H9 (cell line): ENCODE measurements at regions not wholly inside any gene's neighbourhood (a gene's known extent, or its start where the extent isn't known, plus 50 kb on each side); places are given as distances from the start of the nearest gene placed in this dataset.

Experiments
- DNase-seq: peaks from one replicate; pipeline ENCODE4 v3.0.0-alpha.2; 2017
- H2AFZ ChIP-seq: one replicate; pipeline ENCODE4 v1.6.1; 2013; ENCODE audit warnings: mild to moderate bottlenecking, low read length, control low read depth, moderate library complexity
- H2AK5ac ChIP-seq: 2 replicates; pipeline ENCODE4 v1.6.1; 2013; ENCODE audit warnings: low read length, control low read depth, mixed read lengths; ENCODE audit not compliant: insufficient read length
- H2BK120ac ChIP-seq: one replicate; pipeline ENCODE4 v1.6.1; 2013; ENCODE audit warnings: low read depth, mild to moderate bottlenecking, low read length, control low read depth, inconsistent platforms; ENCODE audit not compliant: poor library complexity, severe bottlenecking
- H2BK12ac ChIP-seq: 2 replicates; pipeline ENCODE4 v1.6.1; 2013; ENCODE audit warnings: low read length, control low read depth, mixed read lengths, low read depth; ENCODE audit not compliant: insufficient read length
- H2BK15ac ChIP-seq: 2 replicates; pipeline ENCODE4 v1.6.1; 2013; ENCODE audit warnings: low read depth, low read length, control low read depth
- H2BK20ac ChIP-seq: one replicate; pipeline ENCODE4 v1.6.1; 2013; ENCODE audit warnings: low read depth, mild to moderate bottlenecking, low read length, control low read depth, inconsistent platforms; ENCODE audit not compliant: poor library complexity, severe bottlenecking
- H2BK5ac ChIP-seq: 2 replicates; pipeline ENCODE4 v1.6.1; 2013; ENCODE audit warnings: low read length, control low read depth, mixed read lengths; ENCODE audit not compliant: insufficient read length
- H3K14ac ChIP-seq: 2 replicates; pipeline ENCODE4 v1.6.1; 2013; ENCODE audit warnings: low read length, control low read depth; ENCODE audit not compliant: insufficient read depth
- H3K18ac ChIP-seq: 2 replicates; pipeline ENCODE4 v1.6.1; 2013; ENCODE audit warnings: low read depth, mild to moderate bottlenecking, mixed read lengths, low read length, control low read depth; ENCODE audit not compliant: insufficient read length
- H3K23ac ChIP-seq: 2 replicates; pipeline ENCODE4 v1.6.1; 2013; ENCODE audit warnings: low read length, control low read depth, mixed read lengths, low read depth; ENCODE audit not compliant: insufficient read length
- H3K23me2 ChIP-seq: 2 replicates; pipeline ENCODE4 v1.6.1; 2013; ENCODE audit warnings: low read depth, mild to moderate bottlenecking, mixed read lengths, low read length, control low read depth; ENCODE audit not compliant: insufficient read length, poor library complexity, severe bottlenecking
- H3K27ac ChIP-seq: 2 replicates; pipeline ENCODE4 v1.5.1; 2013; ENCODE audit warnings: low read length, control low read depth, mixed read lengths, low read depth; ENCODE audit not compliant: insufficient read length
- H3K27me3 ChIP-seq: 2 replicates; pipeline ENCODE4 v1.6.1; 2013; ENCODE audit warnings: low read length, control low read depth, inconsistent platforms; ENCODE audit not compliant: insufficient read depth
- H3K4ac ChIP-seq: 2 replicates; pipeline ENCODE4 v1.6.1; 2013; ENCODE audit warnings: low read depth, mild to moderate bottlenecking, control low read depth, inconsistent platforms, low read length, moderate library complexity
- H3K4me1 ChIP-seq: 2 replicates; pipeline ENCODE4 v1.6.1; 2013; ENCODE audit warnings: low read length, control low read depth, inconsistent platforms; ENCODE audit not compliant: insufficient read depth
- H3K4me2 ChIP-seq: 2 replicates; pipeline ENCODE4 v1.6.1; 2013; ENCODE audit warnings: low read length, control low read depth, mixed read lengths; ENCODE audit not compliant: insufficient read length, insufficient read depth
- H3K56ac ChIP-seq: 2 replicates; pipeline ENCODE4 v1.6.1; 2013; ENCODE audit warnings: low read depth, mild to moderate bottlenecking, mixed read lengths, low read length, control low read depth; ENCODE audit not compliant: insufficient read length
- H3K79me1 ChIP-seq: 2 replicates; pipeline ENCODE4 v1.6.1; 2013; ENCODE audit warnings: low read depth, mild to moderate bottlenecking, moderate library complexity, low read length, control low read depth, inconsistent platforms; ENCODE audit not compliant: insufficient read depth, poor library complexity, severe bottlenecking
- H3K79me2 ChIP-seq: 2 replicates; pipeline ENCODE4 v1.6.1; 2013; ENCODE audit warnings: low read length, control low read depth, inconsistent platforms; ENCODE audit not compliant: insufficient read depth
- H3K9ac ChIP-seq: 2 replicates; pipeline ENCODE4 v1.6.1; 2013; ENCODE audit warnings: low read length, control low read depth, mixed read lengths; ENCODE audit not compliant: insufficient read length; ENCODE audit errors: extremely low read depth
- H3K9me3 ChIP-seq: one replicate; pipeline ENCODE4 v1.6.1; 2013; ENCODE audit warnings: low read depth, low read length, inconsistent platforms; ENCODE audit not compliant: control insufficient read depth
- H3T11ph ChIP-seq: one replicate; pipeline ENCODE4 v1.6.1; 2013; ENCODE audit warnings: mild to moderate bottlenecking, low read length, control low read depth, inconsistent platforms
- H4K20me1 ChIP-seq: one replicate; pipeline ENCODE4 v1.6.1; 2013; ENCODE audit not compliant: control insufficient read depth, insufficient read length, insufficient read depth
- H4K5ac ChIP-seq: 2 replicates; pipeline ENCODE4 v1.6.1; 2013; ENCODE audit warnings: low read depth, mild to moderate bottlenecking, mixed read lengths, low read length, control low read depth; ENCODE audit not compliant: insufficient read length
- H4K8ac ChIP-seq: replicated peaks from 2 replicates; pipeline ENCODE4 v1.6.1; 2013; ENCODE audit warnings: low read length, control low read depth, mixed read lengths, low read depth; ENCODE audit not compliant: insufficient read length
- H4K91ac ChIP-seq: 2 replicates; pipeline ENCODE4 v1.6.1; 2013; ENCODE audit warnings: low read depth, mild to moderate bottlenecking, moderate library complexity, mixed read lengths, low read length, control low read depth; ENCODE audit not compliant: insufficient read length
- H3K27ac Mint-ChIP-seq, 3 experiments: 2 replicates in 2 of 3; 3 replicates in 1 of 3; pipeline ENCODE4 v1.8.0; 2020 to 2021; ENCODE audit warnings: mixed read lengths in 3 of 3, mild to moderate bottlenecking in 1 of 3, moderate library complexity in 1 of 3
- H3K27me3 Mint-ChIP-seq: 2 replicates; pipeline ENCODE4 v1.8.0; 2021; ENCODE audit warnings: low read depth, mild to moderate bottlenecking, moderate library complexity, mixed read lengths
- H3K36me3 Mint-ChIP-seq, 3 experiments: 2 replicates in 2 of 3; 3 replicates in 1 of 3; pipeline ENCODE4 v1.8.0; 2020 to 2021; ENCODE audit warnings: low read depth in 3 of 3, mixed read lengths in 3 of 3; ENCODE audit not compliant: insufficient read depth in 1 of 3
- H3K4me1 Mint-ChIP-seq, 2 experiments: 2 replicates each; pipeline ENCODE4 v1.8.0; 2020; ENCODE audit warnings: mixed read lengths in 2 of 2
- H3K4me3 Mint-ChIP-seq, 2 experiments: 2 replicates in 1 of 2; 3 replicates in 1 of 2; pipeline ENCODE4 v1.8.0; 2020 to 2021; ENCODE audit warnings: mild to moderate bottlenecking in 2 of 2, mixed read lengths in 2 of 2, moderate library complexity in 1 of 2
- H3K9me3 Mint-ChIP-seq, 2 experiments: 2 replicates in 1 of 2; 3 replicates in 1 of 2; pipeline ENCODE4 v1.8.0; 2020; ENCODE audit warnings: mild to moderate bottlenecking in 2 of 2, mixed read lengths in 2 of 2, moderate library complexity in 1 of 2
- CTCF ChIP-seq: fragments of 200-600 bp; sonication (generic); conservative IDR thresholded peaks from 3 replicates; pipeline ENCODE4 v1.8.0; 2021; ENCODE audit warnings: antibody characterized with exemption, mild to moderate bottlenecking
- WGBS: extraction: QIAGEN DNeasy Blood & Tissue Kit; methylation state at CpG from one replicate; pipeline ENCODE4 v1.1.7; 2013; ENCODE audit warnings: missing lambda C conversion rate, low lambda C conversion rate, mixed read lengths; ENCODE audit not compliant: insufficient read length; ENCODE audit errors: extremely low coverage; 5-methylcytosine and 5-hydroxymethylcytosine counted together

- no peak overlapping the region for H2AFZ ChIP-seq
Measured at GRCh38 chr4:11053601-11054220, 369.1 kb upstream of the CLNK start.

More at GRCh38 chr4:11053601-11054220, 369.1 kb upstream of the CLNK start:
- no peaks in the 10 kb centered on the region for H3K79me1 ChIP-seq
- H3K4me1 Mint-ChIP-seq: no peaks in the 10 kb centered on the region
- no peak overlapping the region for H3T11ph ChIP-seq
- no peak overlapping the region for H3K27ac ChIP-seq
- H2BK15ac ChIP-seq: no peak overlapping the region
- no peak overlapping the region for H3K14ac ChIP-seq
- no peaks in the 10 kb centered on the region for H4K20me1 ChIP-seq
- no peak overlapping the region for H2AK5ac ChIP-seq
- no peak overlapping the region for H3K27ac Mint-ChIP-seq
- H3K23me2 ChIP-seq: no peaks in the 10 kb centered on the region
- no peaks in the 10 kb centered on the region for H3K36me3 Mint-ChIP-seq
- H3K4ac ChIP-seq: no peak overlapping the region
- no peak overlapping the region for H3K56ac ChIP-seq
- no peak overlapping the region for H2BK120ac ChIP-seq
- no peak overlapping the region for H3K23ac ChIP-seq
- H2BK12ac ChIP-seq: no peak overlapping the region
- no peak overlapping the region for H4K8ac ChIP-seq
- H3K27me3 ChIP-seq: no peaks in the 10 kb centered on the region
- H3K4me2 ChIP-seq: no peak overlapping the region
- no peak for TF ChIP-seq CTCF
- no peak overlapping the region for H3K4me3 Mint-ChIP-seq
- no peaks in the 10 kb centered on the region for H3K79me2 ChIP-seq
- H3K9me3 Mint-ChIP-seq: no peaks in the 10 kb centered on the region
- no peak overlapping the region for H2BK20ac ChIP-seq
- H3K18ac ChIP-seq: no peak overlapping the region
- no peak overlapping the region for H3K9ac ChIP-seq
- no CpG with 5 or more reads among the region's 5 CpGs for WGBS
- no peak overlapping the region for H4K5ac ChIP-seq
- no peak overlapping the region for H4K91ac ChIP-seq
- no peaks in the 10 kb centered on the region for H3K4me1 ChIP-seq
- H2BK5ac ChIP-seq: no peak overlapping the region
- no peaks in the 10 kb centered on the region for H3K9me3 ChIP-seq
- DNase-seq: no peak
- no peaks in the 10 kb centered on the region for H3K27me3 Mint-ChIP-seq
